ENCODE measurements at regions not wholly inside any gene's neighbourhood (a gene's known extent, or its start where the extent isn't known, plus 50 kb on each side); places are given as distances from the start of the nearest gene placed in this dataset.

DNA sequence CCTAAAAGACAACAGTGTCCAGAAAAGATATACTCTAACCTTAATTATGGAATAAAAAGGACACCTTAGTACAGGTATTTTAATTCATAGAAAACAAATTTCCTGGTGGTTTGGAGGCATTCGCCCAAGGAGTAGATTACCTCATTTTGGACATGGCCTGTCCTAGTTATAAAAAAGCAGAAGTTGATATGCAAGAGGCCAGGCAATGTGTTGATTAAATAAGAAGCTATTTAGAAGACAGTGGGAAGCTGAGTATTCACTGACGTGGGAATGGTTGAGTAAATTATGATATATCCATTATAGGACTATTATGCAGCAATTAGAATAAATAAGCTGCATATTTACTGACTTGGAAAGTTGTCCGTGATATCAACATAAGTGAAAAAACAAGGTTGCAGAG is 314.9 kb downstream of the ALDH8A1 start:
- Histone ChIP-seq H3K18ac (ENCODE audit: extremely low read depth, low read length) (no peak overlapping the region), H2BK20ac (ENCODE audit: low read length) (no peak overlapping the region), H3K9ac (replicated peaks in 1 of 4; ENCODE audit: extremely low read depth in 1 of 4, low read depth in 3 of 4, low read length in 3 of 4) (no peak overlapping the region), H2BK15ac (ENCODE audit: low read length) (no peak overlapping the region), H3K79me2 (ENCODE audit: control insufficient read depth in 1 of 2, insufficient read depth in 2 of 2, low read length in 2 of 2) (no peaks in the 10 kb centered on the region), H2BK12ac (ENCODE audit: low read depth, low read length) (no peak overlapping the region), H2AK5ac (ENCODE audit: low read depth, low read length) (no peak overlapping the region), H3K4me2 (ENCODE audit: insufficient read depth in 1 of 2, low read depth in 2 of 2, low read length in 2 of 2) (no peak overlapping the region), H4K5ac (ENCODE audit: insufficient read length, low read depth, low read length) (no peak overlapping the region), H2AFZ (ENCODE audit: low read length) (no peak overlapping the region), H2BK120ac (replicated peaks; ENCODE audit: low read depth, low read length) (no peak overlapping the region), H4K91ac (replicated peaks; ENCODE audit: insufficient read length, low read length) (no peak overlapping the region), H3K4ac (replicated peaks; ENCODE audit: insufficient read length, low read depth, low read length) (no peak overlapping the region), H4K8ac (ENCODE audit: extremely low read depth, insufficient read depth, low read length) (no peak overlapping the region), H3K4me1 (replicated peaks in 1 of 4; ENCODE audit: control insufficient read depth in 3 of 4, insufficient read depth in 4 of 4, low read length in 3 of 4) (peaks cover 0 to 6% (median 0%) of the 10 kb centered on the region in 4 experiments; a peak in 3 of 7 replicates), H3K23ac (ENCODE audit: insufficient read length) (no peak overlapping the region), H3K56ac (replicated peaks; ENCODE audit: insufficient read length, low read depth, low read length) (no peak overlapping the region), H3K4me3 (ENCODE audit: extremely low read depth in 1 of 4, insufficient read depth in 2 of 4, low read depth in 3 of 4, low read length in 4 of 4) (no peak overlapping the region), H3K27ac (ENCODE audit: low read depth, low read length) (no peak overlapping the region), H3K9me3 (ENCODE audit: insufficient read depth in 2 of 2, low read depth in 1 of 2, low read length in 1 of 2) (peaks cover 0 to 10% of the 10 kb centered on the region in 2 experiments; a peak in 1 of 4 replicates), H4K20me1 (replicated peaks in 1 of 2; ENCODE audit: control insufficient read depth in 1 of 2, insufficient read depth in 2 of 2, low read length in 2 of 2) (no peaks in the 10 kb centered on the region), H2BK5ac (ENCODE audit: low read depth, low read length) (no peak overlapping the region), H3K79me1 (ENCODE audit: low read depth, low read length) (no peaks in the 10 kb centered on the region), H3K36me3 (ENCODE audit: control insufficient read depth in 2 of 4, insufficient read depth in 4 of 4, low read length in 3 of 4) (no peaks in the 10 kb centered on the region), H3K14ac (ENCODE audit: insufficient read length) (no peak overlapping the region), H3K27me3 (replicated peaks in 1 of 4; ENCODE audit: control insufficient read depth in 3 of 4, extremely low read depth in 1 of 4, insufficient read depth in 3 of 4, low read length in 3 of 4) (no peaks in the 10 kb centered on the region), H3K23me2 (ENCODE audit: low read depth, low read length) (no peaks in the 10 kb centered on the region)
- TF ChIP-seq SP2 (IDR thresholded peaks at IDR 0.05; ENCODE audit: low read length) (no peak), BACH1 (IDR thresholded peaks at IDR 0.05; ENCODE audit: low read length) (no peak), CHD1 (IDR thresholded peaks at IDR 0.05; ENCODE audit: low read depth, low read length) (no peak)
- 87% methylated on average over 3 of the region's 3 CpGs; no CpG with 5 or more reads in 1 of the 2 experiments for WGBS, 2 experiments (ENCODE audit: extremely low coverage in 1 of 2, insufficient coverage in 1 of 2, insufficient read length in 1 of 2, insufficient replicate concordance in 2 of 2, low coverage in 1 of 2, low lambda C conversion rate in 2 of 2, missing lambda C conversion rate in 1 of 2)
- POLR2A ChIA-PET (ENCODE audit: partially characterized antibody): no interaction called here
- FAIRE-seq (no peak), DNase-seq (ENCODE audit: low read depth in 1 of 2, low spot score in 2 of 2) (no peak)
- CTCF ChIA-PET (ENCODE audit: partially characterized antibody): interaction anchor here (1.3 kb wide), 1 partner anchor 12 kb away, joined by 3 read pairs; no protein-coding TSS in a partner anchor
